ENCODE measurements at regions not wholly inside any gene's neighbourhood (a gene's known extent, or its start where the extent isn't known, plus 50 kb on each side); places are given as distances from the start of the nearest gene placed in this dataset.
"Not testable (repeated sequence)": the region's sequence is repeated elsewhere in the genome, so short reads cannot be mapped to it uniquely, and the experiment has no call there.

DNA sequence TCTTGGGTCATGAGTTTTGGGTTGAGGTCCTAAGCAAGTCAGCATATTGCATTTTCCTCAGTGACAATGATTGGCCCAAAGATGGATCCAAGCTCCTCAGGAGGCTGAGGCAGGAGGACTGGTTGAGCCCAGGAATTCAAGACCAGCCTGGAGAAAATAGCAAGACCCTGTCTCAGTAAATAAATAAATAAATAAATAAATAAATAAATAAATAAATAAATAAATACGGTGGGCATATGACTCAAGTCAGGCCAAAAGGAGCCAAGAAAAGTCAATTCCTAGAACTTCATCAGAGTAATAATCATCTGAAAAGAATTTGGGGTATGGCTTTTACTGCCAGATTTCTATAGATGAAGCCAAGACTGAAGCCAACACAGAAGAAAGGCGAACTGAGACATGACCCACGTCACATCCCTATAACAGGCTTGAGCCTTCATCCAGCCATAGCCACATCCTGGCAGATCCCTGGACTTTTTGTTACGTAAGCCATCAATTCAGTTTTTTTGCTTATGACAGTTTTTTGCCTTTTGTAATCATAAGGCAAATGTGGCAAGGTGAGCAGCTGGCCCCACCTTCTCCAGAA, 88.5 kb upstream of the NFASC start:
- peak; percentile 22 for DNase-seq (ENCODE audit: low read depth)

DNA sequence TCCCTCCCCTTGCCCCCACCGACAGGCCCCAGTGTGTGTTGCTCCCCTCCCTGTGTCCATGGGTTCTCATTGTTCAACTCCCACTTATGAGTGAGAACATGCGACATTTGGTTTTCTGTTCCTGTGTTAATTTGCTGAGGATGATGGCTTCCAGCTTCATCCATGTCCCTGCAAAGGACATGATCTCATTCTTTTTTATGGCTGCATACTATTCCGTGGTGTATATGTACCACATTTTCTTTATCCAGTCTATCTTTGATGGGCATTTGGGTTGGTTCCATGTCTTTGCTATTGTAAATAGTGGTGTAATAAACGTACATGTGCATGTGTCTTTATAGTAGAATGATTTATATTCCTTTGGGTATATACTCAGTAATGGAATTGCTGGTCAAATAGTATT, 85.6 kb upstream of the NFASC start:
- not testable (repeated sequence) for DNase-seq (ENCODE audit: low read depth)

DNA sequence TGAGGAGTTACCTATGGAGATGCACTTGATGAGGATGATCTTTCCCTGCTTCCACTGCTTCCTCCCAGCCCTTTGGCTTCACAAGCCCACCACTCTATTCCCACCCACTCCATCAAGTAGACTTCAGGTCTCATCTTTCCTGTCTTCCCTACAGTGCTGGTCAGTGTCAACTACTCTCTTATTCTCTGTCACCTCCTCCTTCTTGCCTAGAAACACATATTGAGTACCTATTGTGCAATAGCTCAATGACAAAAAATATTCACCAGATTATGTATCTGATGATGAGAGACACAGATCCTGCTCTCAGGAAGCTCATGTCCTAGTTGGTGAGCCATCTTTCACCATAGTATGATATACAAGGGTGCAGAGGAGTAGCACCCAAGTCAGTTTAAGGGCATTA, 82.2 kb upstream of the NFASC start:
- no peak for DNase-seq (ENCODE audit: low read depth)

DNA sequence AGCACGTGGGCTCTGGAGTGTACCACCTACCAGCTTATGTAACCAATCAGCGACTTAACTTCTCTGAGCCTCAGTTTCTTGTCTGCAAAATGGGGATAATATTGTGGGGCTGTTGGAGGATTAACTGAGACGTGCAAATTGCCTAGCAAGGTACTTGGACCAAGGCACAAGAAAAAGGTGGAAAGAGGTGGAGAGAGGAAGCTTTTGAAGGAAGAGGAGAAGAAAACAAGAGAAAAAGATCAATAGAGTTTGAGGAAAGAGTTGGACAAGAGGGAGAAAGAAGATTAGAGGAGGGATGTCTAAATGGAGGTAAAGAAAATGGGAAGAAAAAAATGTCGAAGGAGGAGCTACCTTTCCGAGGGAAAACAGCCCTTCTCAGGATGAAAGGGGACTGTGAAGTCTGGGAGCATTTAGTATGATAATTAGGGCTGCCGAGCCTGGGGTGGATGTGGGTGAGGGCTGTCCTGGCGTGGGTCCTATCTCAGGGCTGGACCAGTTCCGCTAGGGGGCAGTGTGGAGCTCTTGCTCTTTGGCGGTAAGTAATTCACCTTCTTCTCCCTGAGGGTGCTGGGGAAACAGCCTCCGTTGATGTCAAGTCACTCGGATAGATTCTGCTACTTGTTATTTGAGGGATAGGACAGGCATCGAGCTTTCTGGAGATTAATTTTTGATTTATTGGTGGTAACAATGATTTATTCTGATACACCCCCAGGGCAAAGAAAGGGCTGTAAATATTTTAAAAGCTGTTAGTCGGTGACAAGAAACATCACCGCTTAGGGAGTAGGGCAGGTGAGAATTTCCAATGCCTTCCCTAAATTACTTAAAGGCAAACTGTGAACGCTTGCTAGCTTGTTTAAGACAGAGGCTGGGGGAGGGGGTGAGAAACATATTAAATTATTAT, 79.0 kb upstream of the NFASC start:
- DNase-seq (ENCODE audit: low read depth), result no peak

DNA sequence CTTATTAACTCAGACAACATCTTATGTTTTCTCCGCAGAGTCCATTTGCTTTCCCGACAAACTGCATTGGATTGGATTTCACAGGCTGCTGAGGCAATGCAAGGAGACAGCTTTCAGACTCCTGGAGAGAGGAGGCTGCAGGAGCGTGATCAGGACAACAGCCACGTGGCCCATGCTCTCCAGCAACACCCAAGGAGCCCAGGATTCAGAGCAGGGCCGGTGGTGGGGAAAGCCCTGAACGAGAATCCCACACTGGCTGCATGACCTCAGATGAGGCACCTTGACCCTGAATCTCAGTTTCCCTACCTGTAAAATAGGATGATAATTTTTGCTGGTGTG, 78.3 kb upstream of the NFASC start:
- no peak for DNase-seq (ENCODE audit: low read depth)

DNA sequence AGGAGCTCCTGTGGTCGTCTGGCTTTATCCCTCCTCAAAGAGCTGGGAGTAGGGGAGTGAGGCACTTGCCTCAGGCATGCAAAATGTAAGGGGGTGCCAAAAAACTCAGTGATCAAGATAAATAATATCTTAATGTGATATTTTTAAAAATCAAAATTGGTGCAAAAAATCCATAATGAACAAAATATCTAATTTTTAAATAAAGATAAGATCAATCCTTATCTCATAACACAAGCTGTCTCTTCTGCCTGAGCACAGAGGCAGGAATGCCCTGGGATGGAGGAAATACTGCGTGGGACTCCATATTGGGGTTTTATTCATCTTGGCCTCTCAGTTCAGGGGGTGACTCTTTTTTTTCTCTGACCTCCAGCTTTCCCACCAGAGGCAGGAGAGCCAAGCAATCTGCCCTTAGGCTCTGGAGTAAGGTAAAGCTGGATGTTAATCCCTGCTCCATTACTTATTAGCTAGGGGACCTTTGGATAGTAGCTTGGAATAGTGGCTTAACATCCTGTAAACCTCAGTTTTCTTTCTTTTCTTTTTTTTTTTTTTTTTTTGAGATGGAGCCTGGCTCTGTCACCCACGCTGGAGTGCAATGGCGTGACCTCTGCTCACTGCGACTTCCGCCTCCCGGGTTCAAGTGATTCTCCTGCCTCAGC, 77.3 kb upstream of the NFASC start:
- no peak for DNase-seq (ENCODE audit: low read depth)

DNA sequence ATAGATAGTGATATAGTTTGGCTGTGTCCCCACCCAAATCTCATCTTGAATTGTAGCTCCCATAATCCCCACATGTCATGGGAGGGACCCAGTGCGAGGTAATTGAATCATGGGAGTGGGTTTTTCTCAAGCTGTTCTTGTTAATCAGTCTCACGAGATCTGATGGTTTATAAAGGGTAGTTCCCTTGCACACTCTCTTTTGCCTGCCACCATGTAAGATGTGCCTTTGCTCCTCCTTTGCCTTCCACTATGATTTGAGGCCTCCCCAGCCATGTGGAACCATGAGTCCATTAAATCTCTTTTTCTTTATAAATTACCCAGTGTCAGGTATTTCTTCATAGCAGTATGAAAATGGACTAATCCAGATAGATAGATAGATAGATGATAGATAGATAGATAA, 73.8 kb upstream of the NFASC start:
- DNase-seq (ENCODE audit: low read depth), result not testable (repeated sequence)

DNA sequence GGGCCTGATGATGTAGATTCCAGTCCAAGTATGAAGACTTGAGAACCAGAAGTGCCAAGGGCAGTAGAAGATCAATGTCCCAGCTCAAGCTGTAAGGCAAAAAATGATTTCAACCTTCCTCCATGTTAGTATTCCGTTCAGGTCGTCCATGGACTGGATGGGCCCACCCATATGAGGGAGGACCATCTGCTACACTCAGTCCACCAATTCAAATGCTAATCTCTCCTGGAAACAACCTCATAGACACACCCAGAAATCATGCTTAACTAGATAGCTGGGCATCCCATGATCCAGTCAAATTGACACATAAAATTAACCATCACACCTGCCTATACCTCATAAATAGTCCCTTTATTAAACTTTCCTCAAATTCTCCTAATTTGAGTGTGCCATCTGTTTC, 73.3 kb upstream of the NFASC start:
- no peak for DNase-seq (ENCODE audit: low read depth)

DNA sequence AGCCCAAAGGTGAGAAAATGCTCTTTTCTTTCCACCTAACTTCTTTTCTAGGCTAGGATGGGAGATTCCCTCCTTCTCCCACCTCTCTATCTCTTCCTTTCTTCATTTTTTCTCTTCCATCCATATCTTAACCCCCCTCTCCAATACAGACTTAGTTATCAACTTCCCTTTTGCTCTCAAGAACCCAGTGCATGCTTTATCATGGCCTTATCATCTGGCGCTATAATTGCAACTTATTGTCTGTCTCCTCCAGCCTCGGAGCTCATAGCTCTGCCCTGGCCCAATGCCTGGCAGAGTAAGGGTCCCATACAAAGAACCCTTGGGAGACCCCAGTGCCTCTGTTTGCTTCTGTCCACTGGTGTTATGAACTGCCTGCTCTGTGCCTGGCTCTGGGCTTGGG, 71.0 kb upstream of the NFASC start:
- no peak for DNase-seq (ENCODE audit: low read depth)

DNA sequence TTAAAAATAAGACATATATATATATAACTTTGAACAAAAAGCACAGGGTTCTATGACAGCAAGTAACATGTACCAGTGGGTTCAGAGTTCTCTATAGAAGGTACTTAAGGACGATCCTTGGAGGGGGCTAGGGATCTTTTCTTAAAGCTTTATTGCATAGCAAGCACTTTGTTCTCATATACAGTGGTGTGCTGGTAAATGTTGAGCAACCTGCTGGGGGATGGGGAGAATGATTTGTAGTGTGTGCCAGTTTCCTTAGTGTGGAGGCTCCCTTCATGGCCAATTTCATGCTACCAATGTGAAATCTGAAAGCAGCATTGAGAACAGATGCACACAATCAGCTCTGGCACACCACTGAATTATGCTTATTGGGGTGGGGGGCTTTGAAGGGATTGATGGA, 69.5 kb upstream of the NFASC start:
- DNase-seq (ENCODE audit: low read depth), result no peak

DNA sequence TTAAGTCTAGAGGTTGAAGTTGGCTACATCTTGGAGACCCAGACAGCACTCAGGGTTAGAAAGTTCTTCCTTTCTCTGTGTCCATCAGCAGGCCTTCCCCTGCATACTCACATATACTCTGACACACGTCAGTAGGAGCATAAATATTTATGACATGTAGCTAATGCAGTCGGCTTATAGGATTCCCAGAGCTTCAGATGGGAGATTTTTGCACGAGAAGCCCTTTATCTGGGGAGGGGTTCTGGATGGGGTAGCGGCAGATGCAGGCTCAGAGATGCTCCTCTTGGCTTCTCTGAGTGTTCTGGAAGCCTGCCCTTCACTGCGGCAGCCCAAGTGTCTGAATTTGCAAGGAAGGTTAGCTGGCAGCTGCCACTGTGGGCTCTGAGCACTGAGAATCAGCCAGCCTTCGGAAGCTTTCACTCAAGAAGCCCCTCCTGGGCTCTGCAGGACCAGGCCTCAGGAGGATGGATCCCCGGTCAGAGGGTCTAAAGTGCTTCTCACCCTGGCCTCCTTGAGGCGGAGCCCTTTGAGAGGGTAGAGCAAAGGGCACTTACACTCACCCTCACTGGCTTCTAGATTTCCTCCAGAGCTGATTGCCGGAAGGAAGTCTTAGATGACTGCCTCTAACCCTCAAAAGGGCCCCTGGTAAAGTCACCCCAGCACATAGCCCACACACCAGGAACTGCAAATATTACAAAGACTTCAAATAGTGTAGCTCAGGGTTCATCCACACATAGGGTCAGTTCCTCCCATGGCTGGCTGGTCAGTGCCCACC, 68.1 kb upstream of the NFASC start:
- DNase-seq (ENCODE audit: low read depth), result no peak

DNA sequence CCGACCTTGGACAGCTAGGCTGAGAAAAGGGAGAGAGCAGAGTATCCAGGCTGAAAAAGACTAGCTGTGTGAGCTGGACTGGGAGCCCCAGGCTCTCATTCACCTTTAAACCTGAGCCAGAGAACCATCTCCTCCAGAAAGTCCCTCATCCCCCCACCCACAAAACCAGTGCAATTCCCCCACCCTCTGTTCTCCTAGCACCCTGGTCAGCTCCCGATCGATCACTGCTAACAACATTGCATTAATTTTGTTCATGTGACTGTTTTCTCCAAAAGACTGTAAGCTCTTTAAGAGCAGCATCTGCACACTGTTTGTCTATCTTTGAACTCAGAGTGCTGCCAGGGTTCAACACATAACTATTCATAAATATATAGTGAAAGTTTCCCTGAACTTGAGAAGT, 67.1 kb upstream of the NFASC start:
- DNase-seq (ENCODE audit: low read depth), result no peak

DNA sequence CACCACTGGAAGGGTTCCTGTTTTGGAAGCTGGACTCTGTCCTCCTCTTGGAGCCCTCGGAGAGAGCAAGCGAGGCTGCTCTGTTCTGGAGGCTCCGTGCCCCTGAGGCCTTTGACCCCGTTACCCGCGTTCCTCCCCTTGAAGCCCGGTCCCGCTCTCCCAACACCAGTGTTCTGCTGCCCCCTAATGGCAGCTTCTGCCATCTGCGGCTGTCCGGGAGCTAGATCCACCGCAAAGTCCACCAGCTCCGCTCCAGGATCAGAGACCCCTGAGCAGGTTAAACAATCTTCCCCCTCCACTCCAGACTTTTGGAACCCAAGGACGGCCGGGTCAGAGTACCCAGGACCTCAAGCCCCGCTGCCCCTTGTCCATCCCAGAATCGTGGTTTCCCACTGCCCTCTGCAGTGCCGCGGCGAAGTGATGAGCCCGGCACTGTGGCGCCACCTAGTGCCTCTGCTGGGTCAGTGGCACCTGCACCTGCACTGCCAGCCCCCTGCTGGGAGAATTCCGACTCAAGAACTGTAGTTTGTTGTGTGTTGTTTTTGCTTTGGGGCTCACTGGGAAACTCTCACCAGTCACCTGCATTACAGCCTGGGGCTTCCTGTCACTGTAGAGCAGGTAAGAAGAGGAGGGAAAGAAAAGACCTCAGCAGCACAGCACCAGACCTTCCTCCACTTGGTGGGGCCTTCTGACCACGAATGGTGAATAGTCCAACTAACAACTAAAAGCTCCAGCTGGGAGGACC, 63.5 kb upstream of the NFASC start:
- DNase-seq (ENCODE audit: low read depth), result peak; percentile 42

DNA sequence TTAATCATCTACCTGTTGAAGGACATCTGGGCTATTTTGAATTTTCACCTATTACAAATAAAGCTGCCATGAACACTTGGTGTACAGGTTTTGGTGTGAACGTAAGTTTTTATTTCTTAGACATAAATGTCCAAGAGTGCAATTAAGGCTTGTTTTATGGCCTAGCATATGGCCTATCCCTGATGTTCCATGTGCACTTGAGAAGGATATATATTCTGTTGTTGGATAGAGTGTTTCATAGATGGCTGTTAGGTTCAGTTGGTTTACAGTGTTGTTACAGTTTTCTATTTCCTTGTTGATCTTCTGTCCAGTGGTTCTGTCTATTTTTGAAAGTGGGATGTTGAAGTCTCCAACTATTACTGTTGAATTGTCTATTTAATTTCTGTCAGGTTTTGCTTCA, 61.2 kb upstream of the NFASC start:
- no peak for DNase-seq (ENCODE audit: low read depth)

DNA sequence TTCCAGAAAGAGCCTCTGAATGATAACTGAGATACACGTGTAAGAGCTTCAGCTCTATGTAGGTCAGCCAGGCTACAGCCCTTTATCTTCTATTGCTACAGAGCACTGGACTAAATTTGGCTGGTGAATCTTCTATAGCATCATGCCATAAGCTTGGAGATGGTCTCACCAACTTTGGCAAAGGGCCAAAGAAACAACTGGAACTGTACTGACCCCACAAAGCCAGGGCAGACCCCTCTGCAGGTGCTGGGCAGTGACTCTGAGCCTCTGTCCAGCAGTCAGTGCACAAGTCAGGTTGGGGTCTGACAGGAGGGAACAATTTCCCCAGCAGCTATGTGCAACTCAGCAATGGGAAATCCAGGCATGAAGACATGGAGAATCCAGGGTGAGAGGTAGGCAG, 57.8 kb upstream of the NFASC start:
- DNase-seq (ENCODE audit: low read depth), result no peak

DNA sequence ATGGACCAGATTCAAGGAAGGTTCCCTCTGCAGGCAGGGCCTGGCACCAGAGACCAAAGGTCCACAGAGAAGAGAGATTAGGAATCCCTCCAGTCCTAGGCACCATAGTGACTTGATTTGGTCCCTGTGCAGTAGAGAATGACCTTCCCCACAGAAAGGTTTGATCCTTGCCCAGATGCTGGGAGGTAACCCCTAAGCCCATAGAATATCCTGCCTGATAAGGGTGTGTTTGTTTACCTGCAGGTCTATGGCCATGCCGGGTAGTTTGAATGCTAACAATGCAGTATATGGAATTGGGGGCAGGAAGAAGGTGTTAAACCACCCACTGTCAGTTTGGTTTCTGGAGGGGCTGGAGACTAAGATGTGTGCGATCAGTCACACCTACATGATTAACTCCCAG, 57.1 kb upstream of the NFASC start:
- DNase-seq (ENCODE audit: low read depth), result no peak

DNA sequence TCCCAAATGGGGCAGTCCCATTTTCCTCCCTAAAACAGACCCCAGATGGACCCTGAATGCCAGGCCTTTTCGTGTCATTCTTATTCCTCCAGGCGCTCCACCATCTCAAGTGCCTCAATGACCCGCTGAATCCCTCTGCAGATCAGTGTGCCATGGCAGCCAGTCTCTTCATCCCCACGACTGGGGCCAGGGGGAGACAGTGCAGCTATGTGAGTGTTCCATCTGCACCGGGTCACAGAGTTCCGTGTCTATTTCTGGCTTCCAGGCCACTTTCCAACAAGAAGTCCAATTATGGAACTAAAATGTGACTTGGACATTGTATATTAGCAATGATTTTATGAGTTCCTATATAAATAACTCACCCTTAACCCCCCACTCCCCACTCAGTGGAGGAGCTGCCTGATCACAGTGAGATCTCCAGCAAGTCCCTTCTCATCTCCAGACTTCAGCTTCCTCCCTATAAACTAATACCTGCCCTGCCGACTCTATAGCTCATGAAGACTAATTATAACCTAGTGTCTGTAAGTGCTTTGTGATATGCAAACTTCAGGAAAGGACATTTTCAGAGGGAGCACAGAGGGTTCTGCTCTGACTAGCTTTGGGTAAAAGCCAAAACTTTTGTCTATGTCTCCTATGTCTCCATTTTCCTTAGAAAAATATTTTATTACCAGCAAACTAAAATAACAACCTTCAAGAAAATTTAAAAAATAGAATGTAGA, 56.3 kb upstream of the NFASC start:
- DNase-seq (ENCODE audit: low read depth), result no peak

DNA sequence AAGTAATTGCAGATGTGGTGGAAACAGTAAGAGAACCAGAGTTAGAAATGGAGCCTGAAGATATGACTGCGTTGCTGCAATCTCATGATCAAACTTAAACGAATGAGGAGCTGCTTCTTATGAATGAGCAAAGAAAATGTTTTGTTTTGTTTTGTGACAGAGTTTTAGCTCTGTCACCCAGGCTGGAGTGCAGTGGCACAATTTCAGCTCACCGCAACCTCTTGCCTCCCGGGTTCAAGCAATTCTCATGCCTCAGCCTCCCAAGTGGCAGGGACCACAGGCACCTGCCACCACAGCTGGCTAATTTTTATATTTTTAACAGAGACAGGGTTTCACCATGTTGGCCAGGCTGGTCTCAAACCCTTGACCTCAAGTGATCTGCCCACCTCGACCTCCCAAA, 53.3 kb upstream of the NFASC start:
- DNase-seq (ENCODE audit: low read depth), result no peak

DNA sequence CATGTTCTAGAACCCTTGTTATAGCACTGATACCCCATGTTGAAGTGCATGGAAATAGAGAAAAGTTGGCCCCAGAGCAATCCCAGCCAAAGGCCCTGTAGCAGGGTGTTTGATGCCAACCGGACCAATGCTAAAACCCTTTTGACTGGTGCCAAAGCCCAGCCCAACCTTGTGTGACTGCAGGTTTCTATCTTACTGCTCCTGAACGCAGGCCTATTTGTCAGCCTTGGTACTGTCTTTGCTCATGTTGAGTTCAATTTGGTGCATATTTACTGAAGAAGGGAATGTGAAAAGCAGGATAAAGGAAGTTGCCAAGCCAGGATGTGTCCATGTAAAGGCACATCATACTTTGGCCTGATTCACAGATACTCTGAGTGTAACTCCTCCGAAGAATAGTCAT, 51.7 kb upstream of the NFASC start:
- DNase-seq (ENCODE audit: low read depth), result no peak

DNA sequence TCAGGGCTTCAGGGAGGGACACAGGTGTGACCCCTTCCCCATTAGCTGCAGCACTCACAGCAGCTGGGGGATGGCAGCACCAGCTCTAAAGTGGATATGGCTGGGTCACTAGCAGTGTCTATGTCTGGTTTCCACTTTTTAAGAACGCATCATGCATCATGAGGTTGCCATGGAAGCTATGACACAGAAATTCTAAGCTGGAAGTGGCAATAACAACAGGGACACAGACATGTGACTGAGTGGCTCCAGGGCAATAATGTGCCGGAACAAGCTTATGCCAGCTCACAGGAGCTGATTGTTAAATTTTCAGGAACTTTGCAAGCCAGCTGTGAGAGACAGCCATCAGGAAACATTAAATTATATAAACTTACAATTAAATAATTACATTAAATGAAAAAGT, 51.2 kb upstream of the NFASC start:
- DNase-seq (ENCODE audit: low read depth), result no peak

All from GM04504 (cell line).